CD4-positive, alpha-beta T cell treated with Interleukin-1 beta for 1 hour (primary cell): ENCODE measurements at regions not wholly inside any gene's neighbourhood (a gene's known extent, or its start where the extent isn't known, plus 50 kb on each side); places are given as distances from the start of the nearest gene placed in this dataset.

Experiments used
- DNase-seq, 2 donors: peaks; one replicate each; pipeline ENCODE4 v3.0.0-alpha.2; 2020 to 2022

DNA sequence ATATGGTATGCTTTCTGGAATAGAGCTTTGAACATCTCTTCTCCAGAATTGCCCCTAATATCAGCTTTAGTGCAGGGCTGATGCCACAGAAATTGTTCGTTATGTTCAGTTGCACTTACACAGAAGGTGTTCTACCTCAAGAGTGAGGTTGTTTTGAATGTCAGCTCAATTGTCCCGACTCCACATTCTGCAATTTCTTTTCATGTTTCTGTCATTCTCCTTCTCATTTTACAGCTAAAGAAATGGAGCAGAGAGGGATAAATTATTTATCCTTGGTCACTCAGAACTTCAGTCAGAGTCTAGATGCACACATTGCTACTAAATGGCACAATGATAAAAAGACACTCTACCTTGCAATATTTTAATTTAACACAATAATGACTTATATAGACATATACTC, 137.0 kb upstream of the CCN2 start:
- no peak for DNase-seq

DNA sequence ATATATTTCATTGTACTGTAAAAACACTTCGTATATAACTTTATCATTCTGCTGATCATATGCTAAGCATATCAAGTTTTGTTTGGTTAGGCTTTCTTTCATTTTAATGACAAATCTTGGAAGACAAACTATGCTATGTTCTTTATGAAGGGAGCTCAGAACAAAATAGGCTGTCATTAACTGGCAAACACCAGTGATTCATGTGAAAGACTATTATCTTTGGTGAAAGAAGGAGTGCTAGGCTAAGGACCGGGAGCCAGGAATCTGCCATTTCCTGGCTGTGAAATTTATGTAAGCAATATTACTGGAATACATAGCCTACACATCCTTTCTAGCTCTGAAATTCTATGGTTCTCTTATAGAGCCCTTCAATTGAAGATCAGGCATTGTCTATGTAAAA, 136.2 kb upstream of the CCN2 start:
- DNase-seq, result no peak

DNA sequence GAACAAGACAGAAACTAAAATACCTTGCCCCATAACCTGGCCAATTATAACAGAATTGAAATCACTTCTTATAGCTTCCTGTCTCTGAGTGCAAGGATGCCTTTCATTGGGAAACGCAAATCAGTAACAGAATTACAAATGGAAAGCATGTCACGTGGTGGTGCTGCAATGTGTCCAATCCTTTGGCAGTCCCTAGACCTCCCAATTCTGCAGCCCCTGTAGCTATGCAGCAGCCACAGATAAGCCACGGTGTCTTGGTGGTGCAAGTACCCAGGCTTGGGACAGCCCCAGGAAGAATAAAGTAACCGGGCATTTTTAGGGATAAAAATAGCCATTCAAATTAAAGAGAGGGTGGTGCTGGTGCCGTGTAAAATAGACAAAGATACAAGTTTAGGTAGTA, 134.6 kb upstream of the CCN2 start:
- no peak for DNase-seq

DNA sequence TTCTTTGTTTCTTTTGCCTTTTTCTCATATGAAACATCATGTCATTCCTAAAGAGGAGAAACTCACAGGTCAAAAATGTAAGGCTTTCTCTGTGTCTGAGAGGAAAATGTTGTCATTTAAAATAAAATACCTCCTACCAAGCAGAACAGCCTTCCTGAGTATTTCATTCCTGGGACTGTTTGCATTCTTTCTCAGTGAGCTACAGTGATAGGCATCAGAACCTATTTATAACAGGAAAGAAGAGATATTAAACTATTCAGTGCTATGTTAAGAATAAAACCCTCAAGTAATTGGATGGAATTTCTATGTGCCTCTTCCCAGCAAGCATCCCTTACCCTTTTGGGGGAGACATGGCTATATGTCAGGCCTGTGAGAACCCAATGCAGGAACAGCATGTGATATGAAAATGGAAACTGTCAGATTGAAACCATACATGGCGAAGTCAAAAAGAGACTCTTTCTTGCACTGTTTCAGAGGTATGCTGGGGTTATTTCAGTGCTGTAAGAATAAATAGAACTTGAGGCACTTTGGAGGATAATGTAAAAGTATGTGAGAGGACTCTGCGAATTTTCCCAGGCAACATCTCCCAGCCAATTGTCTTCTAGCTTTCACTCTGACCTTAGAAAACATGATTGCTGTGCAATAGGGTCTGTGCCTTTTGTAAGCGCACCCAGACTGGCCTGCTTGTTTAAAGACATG, 133.8 kb upstream of the CCN2 start:
- DNase-seq, result no peak

DNA sequence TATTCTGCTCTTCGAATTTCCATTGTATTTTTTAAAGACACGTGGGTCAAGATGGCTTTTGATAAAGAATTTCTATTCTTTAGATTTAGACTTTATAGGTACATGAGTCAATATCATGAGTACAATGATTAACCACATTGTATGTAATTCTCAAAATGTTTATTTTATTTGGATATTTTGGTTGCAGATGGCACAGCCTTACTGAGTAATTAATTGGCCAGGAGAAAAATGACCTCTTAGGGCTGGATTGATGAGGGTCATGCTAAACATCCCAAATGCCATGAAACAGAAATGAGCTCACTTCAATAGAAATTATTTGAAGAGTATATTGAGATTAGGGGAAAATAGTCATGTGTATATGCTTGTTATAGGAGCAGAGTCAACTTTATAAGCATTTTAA, 131.2 kb upstream of the CCN2 start:
- DNase-seq, result no peak

DNA sequence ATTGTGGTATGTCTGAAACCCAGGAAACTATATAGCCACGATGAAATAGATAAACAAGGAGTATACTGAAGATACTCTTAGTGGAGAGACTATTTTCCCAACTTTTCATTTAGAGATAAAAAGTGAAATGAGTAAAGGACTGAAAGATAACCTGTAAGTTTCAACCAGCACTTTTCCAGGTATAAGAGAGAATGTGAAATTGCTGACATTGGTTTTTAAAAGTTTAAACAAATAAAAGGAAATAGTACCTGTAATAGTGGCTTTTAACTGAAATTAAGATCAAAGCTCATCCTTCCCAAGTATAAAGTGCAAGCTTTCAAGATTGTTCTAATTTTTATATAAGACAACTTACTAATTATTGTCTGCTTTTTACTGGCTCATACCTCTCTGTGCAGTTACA, 130.2 kb upstream of the CCN2 start:
- no peak for DNase-seq

DNA sequence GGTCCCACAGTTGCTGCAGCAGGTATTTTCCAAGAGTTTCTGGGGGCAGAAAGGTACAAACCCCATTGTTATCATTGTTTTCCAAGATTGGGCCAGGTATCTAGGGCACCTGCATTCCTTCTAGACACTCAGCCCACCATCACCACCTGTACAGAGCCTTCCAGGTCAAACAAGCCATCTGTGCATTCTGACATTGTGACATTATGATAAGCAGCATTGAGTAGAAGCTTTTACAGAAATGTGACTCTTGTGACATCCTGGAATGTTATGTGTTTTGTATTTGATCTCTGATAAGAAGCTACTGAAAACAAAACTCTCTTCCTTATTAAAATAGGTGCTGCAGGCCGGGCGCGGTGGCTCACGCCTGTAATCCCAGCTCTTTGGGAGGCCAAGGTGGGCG, 128.1 kb upstream of the CCN2 start:
- DNase-seq, result no peak

DNA sequence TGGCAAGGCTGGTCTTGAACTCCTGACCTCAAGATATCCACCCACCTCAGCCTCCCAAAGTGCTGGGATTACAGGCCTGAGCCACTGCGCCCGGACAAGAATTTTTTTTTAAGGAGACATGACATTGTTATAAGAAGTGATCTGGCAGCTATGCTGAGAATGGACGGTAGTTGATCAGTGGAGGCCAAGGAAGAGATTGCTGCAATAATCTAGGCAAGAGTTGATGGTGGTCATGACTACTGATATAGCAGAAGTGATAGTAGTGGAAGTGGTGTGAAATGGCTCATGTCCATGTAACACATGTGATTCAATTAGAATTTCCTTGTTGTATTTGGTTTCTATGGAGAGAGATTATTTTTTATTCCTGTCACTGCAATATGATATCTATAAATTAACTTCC, 125.3 kb upstream of the CCN2 start:
- DNase-seq, result no peak

DNA sequence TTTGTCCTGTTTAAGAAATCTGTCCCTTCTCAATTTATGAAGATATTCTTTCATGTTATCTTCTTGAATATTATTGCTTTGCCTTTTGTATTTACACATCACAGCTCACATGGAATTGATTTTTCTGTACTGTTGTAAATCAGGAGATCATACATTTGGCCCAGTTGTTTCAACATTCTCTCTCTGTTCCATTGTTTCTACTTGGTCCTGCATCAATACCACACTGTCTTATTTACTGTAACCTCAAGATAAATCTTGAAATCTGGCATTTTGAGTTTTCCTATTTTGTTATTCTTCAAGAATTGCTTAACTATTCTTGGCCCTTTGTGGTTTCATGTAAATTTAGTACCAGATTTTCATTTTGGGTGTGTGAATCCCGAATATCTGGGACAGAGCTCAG, 121.7 kb upstream of the CCN2 start:
- DNase-seq, result no peak

DNA sequence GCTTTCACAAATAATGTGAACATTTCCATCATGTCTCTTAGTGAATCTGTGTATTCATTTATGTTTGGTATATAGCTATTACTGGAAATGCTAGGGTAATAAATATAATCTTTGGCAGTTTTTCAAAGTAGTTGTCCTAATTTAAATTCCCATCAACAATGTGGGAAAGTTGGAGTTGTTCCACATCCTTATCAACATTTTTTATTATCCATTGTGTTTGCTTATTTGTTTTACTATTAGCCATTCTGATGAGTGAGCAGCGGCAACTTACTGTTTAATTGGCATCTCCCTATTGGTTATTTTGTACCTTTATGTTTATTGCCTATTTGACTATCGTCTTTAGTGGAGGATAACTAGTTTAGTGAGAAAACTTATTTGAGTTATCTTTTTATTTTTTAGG, 121.1 kb upstream of the CCN2 start:
- no peak for DNase-seq

DNA sequence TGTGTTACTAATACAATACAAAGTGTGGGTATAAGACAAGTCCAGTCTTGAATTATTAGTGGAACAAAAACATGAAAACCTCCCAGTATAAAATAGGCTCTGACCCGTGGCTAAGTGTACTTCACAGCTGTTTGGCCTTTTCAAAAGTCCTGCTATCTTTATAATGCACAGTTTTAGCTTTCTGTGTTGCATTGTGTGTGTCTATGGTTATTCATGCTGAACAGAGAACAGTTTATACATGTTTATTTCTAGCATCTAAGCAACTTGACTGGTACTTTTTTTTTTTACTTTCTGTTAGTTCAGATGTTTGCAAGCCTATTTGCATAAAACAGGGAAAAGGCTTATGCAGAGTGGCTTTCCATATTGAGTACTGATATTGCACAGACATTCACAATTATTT, 119.2 kb upstream of the CCN2 start:
- no peak for DNase-seq

DNA sequence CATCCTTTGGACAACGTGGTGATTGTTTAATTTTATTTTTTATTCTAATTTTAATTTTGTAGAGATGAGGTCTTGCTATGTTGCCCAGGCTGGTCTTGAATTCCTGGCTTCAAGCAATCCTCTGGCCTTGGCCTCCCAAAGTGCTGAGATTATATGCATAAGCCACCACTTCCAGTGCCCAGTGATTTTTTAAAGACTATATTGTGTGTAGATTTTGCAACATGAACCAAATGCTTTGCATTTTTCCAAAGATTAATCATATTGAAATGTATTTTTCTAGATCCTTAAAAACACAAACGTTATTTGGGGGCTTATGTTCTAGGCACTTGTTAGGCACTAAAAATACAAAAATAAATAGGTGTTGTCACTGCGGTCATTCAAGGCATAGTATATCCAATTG, 117.6 kb upstream of the CCN2 start:
- no peak for DNase-seq

DNA sequence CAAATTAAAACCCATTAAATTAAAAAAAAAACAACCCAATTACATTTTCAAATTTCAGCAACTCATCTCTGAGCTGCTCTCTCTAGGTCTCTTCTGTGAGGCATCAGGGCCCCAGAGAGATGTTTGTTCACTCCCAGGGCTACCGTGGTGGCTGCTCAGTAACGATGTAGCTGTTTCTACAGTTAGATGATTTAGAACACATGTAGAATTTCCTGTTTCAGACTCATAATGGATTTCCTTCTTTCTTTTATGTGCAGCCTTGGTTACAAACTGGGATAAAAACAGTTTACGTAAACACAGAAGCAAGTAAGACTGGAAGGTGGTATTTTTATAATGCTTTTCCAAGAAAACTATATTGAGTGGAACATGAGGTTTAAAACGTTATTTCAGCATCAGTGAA, 116.1 kb upstream of the CCN2 start:
- DNase-seq, result no peak

DNA sequence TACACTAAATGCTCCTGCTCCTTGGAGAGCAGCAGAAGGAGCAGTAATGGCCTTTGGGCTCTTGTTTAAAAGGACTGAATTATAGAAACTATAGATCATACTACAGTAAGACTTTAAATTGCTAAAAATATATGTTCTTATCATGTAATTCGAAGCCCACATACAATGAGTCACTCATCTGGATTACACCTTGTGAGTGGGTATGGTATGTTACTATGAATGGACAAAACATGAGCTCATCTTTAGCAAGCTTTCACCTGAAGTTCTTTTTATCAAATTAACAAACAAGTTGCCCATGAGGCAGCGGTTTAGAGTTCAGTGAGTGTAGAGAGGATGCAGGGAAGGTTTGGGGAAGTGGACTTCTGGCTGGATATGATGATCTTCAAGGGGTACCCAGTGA, 114.4 kb upstream of the CCN2 start:
- DNase-seq, result no peak

DNA sequence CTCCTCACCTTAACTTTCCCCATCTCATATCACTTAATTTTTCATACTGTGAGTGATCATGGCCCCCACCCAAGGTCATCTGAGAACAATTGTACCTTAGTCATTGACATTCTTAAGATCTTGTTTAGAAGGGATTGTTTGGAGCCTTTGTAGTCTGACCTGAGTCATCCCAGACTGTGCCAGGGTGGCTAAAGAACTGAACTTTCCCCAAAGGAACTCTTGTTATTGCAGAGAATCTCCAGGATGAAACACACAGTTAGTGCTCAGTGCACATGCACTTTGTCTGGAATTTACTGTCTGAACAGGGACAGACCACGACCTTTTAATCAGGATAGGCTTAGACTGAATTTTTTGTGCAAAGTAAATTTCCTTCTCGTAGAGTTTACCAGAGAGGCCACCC, 112.6 kb upstream of the CCN2 start:
- no peak for DNase-seq

DNA sequence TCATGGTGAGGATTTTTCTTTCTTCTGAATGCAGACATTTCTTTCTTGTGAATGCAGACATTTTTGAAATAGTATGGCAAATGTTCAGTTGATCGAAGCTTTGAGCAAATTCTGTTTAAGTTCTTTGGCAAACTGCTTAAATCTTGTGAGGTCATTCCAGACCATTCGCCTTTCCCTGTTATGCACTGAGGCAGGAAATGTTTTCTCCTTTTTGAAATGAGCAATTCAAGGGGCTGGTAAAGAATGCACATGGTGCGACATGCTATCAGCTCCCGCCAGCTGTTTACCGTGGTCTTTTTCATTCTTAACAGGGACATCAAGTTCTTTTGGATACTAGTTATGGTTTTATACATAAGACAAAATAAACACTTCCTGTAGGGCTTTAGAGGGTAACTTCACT, 112.0 kb upstream of the CCN2 start:
- no peak for DNase-seq

DNA sequence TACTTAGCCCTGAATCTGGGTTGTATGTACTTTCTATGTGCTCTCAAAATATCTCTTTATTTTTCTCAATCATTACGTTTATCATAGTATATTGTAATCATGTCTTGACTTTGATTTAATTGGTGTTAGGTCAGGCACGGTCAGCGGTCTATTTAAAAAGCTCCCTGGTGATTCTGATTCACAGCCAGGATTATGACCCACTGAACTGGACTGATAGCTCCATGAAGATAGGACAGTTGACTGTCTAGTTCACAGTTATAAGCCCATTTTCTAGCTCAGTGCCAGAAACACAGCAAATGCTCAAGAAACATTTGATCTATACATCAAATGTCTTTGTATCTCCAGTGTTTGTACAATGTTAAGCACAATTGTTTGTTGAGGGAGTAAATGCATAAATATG, 111.5 kb upstream of the CCN2 start:
- DNase-seq, result no peak

DNA sequence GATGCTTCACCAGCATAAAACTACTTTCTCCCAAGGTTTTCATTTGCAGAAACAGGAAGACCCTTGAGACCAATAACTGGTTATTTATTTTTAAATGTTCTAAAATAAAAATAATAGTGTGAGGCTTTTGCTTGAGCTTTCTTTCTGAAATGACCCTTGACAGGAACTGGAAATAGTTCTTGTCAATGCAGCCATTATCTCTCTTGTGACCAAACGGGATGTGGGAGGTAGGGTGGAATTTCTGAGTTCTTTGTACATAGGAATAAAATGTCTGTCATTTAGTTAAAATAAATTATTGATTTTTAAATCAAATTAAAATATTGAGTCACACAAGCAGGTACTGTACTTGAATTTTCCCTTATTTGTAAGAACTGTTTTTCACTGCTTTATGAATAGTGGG, 110.2 kb upstream of the CCN2 start:
- no peak for DNase-seq

DNA sequence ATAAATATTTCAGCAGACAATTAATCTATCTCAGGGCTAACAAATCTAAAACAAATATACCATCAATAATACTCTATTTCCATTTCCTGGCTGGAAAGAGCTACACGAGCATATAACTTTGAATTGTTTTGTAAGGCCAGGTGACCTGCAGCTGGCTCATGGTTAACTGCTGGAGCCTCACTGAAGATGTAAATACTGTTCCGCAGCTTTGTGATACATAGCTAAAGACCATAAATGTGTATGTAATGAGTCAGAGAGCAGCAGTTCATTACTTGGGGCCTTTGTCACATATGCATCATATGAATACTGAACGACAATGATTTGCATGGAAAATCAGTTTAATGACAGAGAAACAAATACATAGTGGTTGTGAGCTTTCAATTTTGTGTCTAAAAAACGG, 109.4 kb upstream of the CCN2 start:
- no peak for DNase-seq

DNA sequence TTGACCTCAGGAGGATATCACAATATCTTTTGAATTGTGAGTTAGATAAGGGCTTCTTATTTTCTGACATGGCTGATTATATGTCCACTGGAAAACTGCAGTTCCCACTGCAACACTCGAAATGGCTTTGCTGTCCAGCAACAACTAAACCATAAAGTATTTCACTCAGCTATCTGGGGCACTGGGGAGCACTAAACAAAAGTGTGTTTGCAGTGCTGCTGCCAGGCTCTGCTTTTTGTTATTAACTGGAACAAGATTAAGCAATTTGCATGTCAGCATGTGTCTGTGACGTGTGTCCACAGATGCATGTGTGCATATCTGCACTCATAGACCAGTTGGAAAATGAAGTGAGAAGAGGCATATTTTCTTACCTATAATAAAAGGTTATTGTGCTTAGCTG, 107.8 kb upstream of the CCN2 start:
- no peak for DNase-seq

DNA sequence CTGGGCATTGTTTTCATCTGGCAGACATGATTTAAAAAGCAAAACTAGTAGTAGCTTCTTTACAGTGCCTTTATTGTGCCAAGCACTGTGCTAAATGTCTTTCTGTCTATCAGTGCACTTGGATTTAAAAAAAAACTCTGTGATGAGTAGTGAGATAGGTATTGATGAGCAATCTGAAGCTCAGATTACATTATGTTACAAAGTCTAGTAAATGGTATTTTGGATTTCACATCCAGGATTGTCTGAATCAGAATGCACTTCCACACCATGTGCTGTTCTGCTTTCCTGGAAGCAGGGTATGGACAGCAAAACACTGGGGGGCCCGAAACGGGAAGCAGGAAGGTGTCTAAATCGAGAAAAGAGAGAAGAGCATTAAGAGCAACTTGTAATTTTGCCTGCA, 103.4 kb upstream of the CCN2 start:
- no peak for DNase-seq

DNA sequence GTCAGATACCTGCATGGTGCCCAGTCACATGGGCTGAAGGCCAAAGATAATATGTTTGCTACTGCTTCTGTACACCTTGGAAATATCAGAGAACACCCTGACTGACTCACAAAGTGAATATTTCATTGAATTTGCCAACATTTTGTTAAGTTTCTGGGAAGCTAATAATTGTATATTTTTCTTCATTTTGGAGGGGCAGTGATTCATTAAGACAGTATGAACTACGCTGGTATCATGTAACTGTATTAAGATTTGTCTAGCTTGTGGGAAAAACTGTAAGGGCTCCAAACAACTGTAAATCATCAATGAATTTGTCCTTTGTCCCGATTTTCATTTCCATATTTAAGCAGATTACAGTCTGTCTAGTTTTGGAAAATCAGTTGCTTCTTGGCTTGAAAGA, 102.3 kb upstream of the CCN2 start:
- DNase-seq, result no peak

DNA sequence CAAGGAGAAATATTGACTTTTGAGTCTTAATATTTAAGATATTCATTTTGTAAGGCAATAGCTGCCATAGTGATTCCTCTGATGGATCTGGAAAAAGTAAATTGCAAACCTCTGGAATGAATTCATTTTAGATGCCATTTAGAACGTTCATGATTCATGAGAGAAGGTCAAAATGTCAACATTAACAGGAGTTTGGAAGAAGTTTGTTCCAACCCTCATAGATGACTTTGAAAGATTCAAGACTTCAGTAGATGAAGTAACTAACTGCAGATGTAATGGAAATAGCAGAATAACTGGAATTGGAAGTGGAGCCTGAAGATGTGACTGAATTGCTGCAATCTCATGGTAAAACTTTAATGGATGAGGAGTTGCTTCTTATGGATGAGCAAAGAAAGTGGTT, 100.9 kb upstream of the CCN2 start:
- no peak for DNase-seq

DNA sequence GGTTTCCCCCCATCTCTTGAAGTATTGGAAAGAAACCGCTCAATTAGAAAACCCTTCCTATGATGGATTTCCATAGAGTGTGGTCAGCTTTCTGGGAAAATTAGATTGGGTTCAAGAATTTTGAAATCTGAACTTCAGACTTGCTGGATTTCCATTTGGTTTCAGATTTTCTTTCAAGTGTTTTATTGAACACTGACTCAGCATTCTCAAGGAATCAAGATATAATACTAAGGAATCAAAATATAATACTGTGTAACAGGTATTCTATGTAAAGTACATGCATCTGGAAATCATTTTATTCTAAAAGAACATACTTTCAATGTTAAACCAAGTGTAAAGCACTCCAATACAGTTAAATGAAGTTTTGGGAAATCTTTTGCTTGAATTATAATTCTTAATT, 94.7 kb upstream of the CCN2 start:
- DNase-seq, result no peak

DNA sequence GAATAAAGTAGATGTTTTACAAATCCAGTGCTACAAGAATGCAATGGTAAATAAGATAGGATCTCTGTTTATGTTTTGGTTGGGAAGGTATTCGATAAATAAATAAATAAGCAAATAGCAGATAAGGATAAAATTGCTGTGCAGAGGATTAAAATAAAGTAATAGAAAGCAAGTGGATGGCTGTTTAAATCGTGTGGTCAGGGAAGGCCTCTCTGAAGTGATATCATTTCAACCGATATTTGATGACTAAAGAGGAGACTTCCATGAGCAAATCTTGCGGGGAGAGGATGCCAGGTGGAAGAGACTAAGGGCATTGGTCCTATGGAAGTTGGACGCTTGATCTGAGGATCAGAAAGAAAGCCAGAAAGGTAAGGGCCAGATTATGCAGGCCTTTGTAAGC, 92.0 kb upstream of the CCN2 start:
- DNase-seq, result no peak

DNA sequence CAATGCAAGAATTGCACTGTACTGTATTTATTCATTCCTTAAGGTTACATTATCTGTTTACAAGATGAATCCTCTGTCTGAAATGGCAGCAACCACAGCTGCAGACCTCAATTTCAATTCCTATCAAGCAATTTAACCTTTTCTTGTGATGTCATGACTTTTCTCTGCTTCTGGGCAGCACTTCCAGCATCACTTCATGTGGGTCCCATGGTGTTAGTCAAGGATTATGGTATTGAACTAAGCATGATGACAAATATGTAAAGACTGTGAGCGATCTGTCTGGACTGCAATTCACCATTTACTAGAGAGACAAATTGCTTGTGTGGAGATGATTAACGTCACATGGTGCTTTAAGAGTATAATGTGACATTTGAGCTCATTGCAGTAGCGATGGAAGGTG, 90.5 kb upstream of the CCN2 start:
- no peak for DNase-seq
